CD14-positive monocyte (primary cell): ENCODE measurements at regions not wholly inside any gene's neighbourhood (a gene's known extent, or its start where the extent isn't known, plus 50 kb on each side); places are given as distances from the start of the nearest gene placed in this dataset.

Experiments used
- DNase-seq, 3 donors: peaks; one replicate each; pipeline ENCODE4 v3.0.0-alpha.2; 2011 to 2022
- H2AFZ ChIP-seq: 2 replicates; pipeline ENCODE4 v1.6.0; 2012; ENCODE audit warnings: mild to moderate bottlenecking, low read depth, low read length, inconsistent platforms; ENCODE audit not compliant: insufficient read depth, poor library complexity, severe bottlenecking
- H3K27ac ChIP-seq, 2 donors: 1 replicate in 1 of 2; 2 replicates in 1 of 2; pipeline ENCODE4 v1.5.1; 2012 to 2013; ENCODE audit warnings: low read length in 2 of 2, control low read depth in 1 of 2, inconsistent platforms in 1 of 2, low read depth in 1 of 2, mild to moderate bottlenecking in 1 of 2
- H3K27me3 ChIP-seq, 2 donors: one replicate each; pipeline versions ENCODE4 v1.6.0 to v1.6.1; 2011 to 2013; ENCODE audit warnings: low read length in 2 of 2; ENCODE audit not compliant: control insufficient read depth in 2 of 2, insufficient read depth in 2 of 2
- H3K36me3 ChIP-seq, 2 donors: replicated peaks in 1 of 2; 1 replicate in 1 of 2; 2 replicates in 1 of 2; pipeline versions ENCODE4 v1.5.1 to v1.6.1; 2012 to 2013; ENCODE audit warnings: low read length in 2 of 2, control low read depth in 1 of 2, inconsistent platforms in 1 of 2, mild to moderate bottlenecking in 1 of 2; ENCODE audit not compliant: insufficient read depth in 2 of 2, control insufficient read depth in 1 of 2
- H3K4me1 ChIP-seq, 2 donors: 1 replicate in 1 of 2; 2 replicates in 1 of 2; pipeline versions ENCODE4 v1.5.1 to v1.6.1; 2012 to 2013; ENCODE audit warnings: low read length in 2 of 2, control low read depth in 1 of 2, inconsistent platforms in 1 of 2, mild to moderate bottlenecking in 1 of 2, moderate library complexity in 1 of 2; ENCODE audit not compliant: insufficient read depth in 2 of 2, control insufficient read depth in 1 of 2
- H3K4me2 ChIP-seq: replicated peaks from 2 replicates; pipeline ENCODE3; 2012; ENCODE audit warnings: low read length, moderate library complexity, mild to moderate bottlenecking; ENCODE audit not compliant: poor library complexity, severe bottlenecking; ENCODE audit errors: extremely low read depth
- H3K4me3 ChIP-seq, 3 experiments: fragments of 200-600 bp in 1 of 3; sonication (generic) in 1 of 3; replicated peaks in 1 of 3; 1 replicate in 2 of 3; 2 replicates in 1 of 3; pipeline ENCODE4 v1.5.1; 2011 to 2013; ENCODE audit warnings: low read length in 3 of 3, mild to moderate bottlenecking in 3 of 3, control low read depth in 2 of 3, low read depth in 2 of 3, inconsistent platforms in 1 of 3, moderate library complexity in 1 of 3
- H3K79me2 ChIP-seq: 2 replicates; pipeline ENCODE4 v1.6.0; 2012; ENCODE audit warnings: mild to moderate bottlenecking, control low read depth, inconsistent platforms, low read length, moderate library complexity; ENCODE audit not compliant: insufficient read depth
- H3K9ac ChIP-seq: 2 replicates; pipeline ENCODE4 v1.6.0; 2017; ENCODE audit warnings: low read length, mild to moderate bottlenecking; ENCODE audit not compliant: insufficient read depth, poor library complexity, severe bottlenecking
- H3K9me3 ChIP-seq, 2 donors: replicated peaks in 1 of 2; 1 replicate in 1 of 2; 2 replicates in 1 of 2; pipeline versions ENCODE4 v1.5.1 to v1.6.1; 2012 to 2013; ENCODE audit warnings: low read length in 2 of 2, control low read depth in 1 of 2; ENCODE audit not compliant: control insufficient read depth in 1 of 2, insufficient read depth in 1 of 2
- H4K20me1 ChIP-seq: 2 replicates; pipeline ENCODE4 v1.6.0; 2012; ENCODE audit warnings: mild to moderate bottlenecking, low read length, control low read depth, moderate library complexity; ENCODE audit not compliant: insufficient read depth
- H3K27ac Mint-ChIP-seq, 7 donors: one replicate each; pipeline ENCODE4 v1.8.0; 2020; ENCODE audit warnings: mild to moderate bottlenecking in 7 of 7, mixed read lengths in 7 of 7, moderate library complexity in 6 of 7, inconsistent platforms in 2 of 7
- H3K27me3 Mint-ChIP-seq, 3 donors: one replicate each; pipeline ENCODE4 v1.8.0; 2021 to 2022; ENCODE audit warnings: low read depth in 3 of 3, mild to moderate bottlenecking in 3 of 3, mixed read lengths in 3 of 3, moderate library complexity in 3 of 3, inconsistent platforms in 1 of 3
- H3K36me3 Mint-ChIP-seq, 2 donors: one replicate each; pipeline ENCODE4 v1.8.0; 2020; ENCODE audit warnings: mixed read lengths in 2 of 2, inconsistent platforms in 1 of 2, mild to moderate bottlenecking in 1 of 2
- H3K4me1 Mint-ChIP-seq: one replicate; pipeline ENCODE4 v1.8.0; 2020; ENCODE audit warnings: mild to moderate bottlenecking, mixed read lengths
- H3K4me3 Mint-ChIP-seq, 2 donors: one replicate each; pipeline ENCODE4 v1.8.0; 2020; ENCODE audit warnings: mild to moderate bottlenecking in 2 of 2, mixed read lengths in 2 of 2, moderate library complexity in 1 of 2
- H3K9me3 Mint-ChIP-seq, 7 donors: one replicate each; pipeline ENCODE4 v1.8.0; 2020 to 2022; ENCODE audit warnings: mixed read lengths in 7 of 7, mild to moderate bottlenecking in 6 of 7, moderate library complexity in 6 of 7, inconsistent platforms in 2 of 7
- CTCF ChIP-seq: fragments of 200-600 bp; IDR thresholded peaks from one replicate; pipeline ENCODE4 v1.8.0; 2022; ENCODE audit warnings: antibody characterized with exemption, mild to moderate bottlenecking
- WGBS: methylation state at CpG from one replicate; pipeline ENCODE4 v1.1.5; 2013; ENCODE audit warnings: missing lambda C conversion rate; ENCODE audit not compliant: insufficient coverage; 5-methylcytosine and 5-hydroxymethylcytosine counted together
- intact Hi-C, 2 donors: fragments of 100-400 bp; cut with micrococcal nuclease; formaldehyde crosslinking; loops; one replicate each; pipeline versions ENCODE4 v1.15.0 to v1.15.1; 2023

DNA sequence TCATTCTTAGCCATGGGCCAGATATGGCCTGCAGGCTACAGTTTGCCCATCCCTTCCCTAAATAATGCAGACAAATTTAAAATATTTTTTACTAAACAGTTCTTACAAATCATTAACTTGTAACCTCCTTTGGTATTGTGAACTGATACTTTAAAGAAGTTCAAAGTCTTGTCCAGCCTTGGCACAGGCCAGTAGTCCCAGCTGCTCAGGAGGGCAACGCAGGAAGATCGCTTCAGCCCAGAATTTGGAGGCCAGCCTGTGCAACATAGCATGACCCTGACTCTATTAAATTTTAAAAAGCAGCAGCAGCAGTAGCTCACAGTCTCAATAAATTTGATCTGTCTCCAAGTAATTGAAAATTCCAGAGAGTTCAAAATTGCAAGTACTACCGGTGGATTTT, 83.7 kb upstream of the ARHGAP32 start:
- Histone ChIP-seq H3K36me3 (no peaks in the 10 kb centered on the region), H4K20me1 (peaks cover 8% of the 10 kb centered on the region), H3K9me3 (no peaks in the 10 kb centered on the region), H3K4me1 (peaks cover 22% of the 10 kb centered on the region in 2 donors), H3K27ac (no peak overlapping the region), H3K4me3 (no peak overlapping the region), H3K79me2 (peaks cover 30% of the 10 kb centered on the region), H3K27me3 (peaks cover 11% of the 10 kb centered on the region in 2 donors), H3K9ac (no peak overlapping the region), H2AFZ (no peak overlapping the region), H3K4me2 (no peak overlapping the region)
- TF ChIP-seq CTCF = no peak
- H3K27me3 Mint-ChIP-seq = peaks cover 10 to 25% (median 14%) of the 10 kb centered on the region in 3 donors
- no peak overlapping the region for H3K27ac Mint-ChIP-seq
- 100% methylated on average over 3 of the region's 3 CpGs for WGBS
- H3K4me1 Mint-ChIP-seq = peaks cover 39% of the 10 kb centered on the region
- H3K4me3 Mint-ChIP-seq = no peak overlapping the region
- no peak for DNase-seq
- H3K36me3 Mint-ChIP-seq = peaks cover 3 to 9% of the 10 kb centered on the region in 2 donors
- H3K9me3 Mint-ChIP-seq = peaks cover 0 to 2% (median 0%) of the 10 kb centered on the region in 7 donors
- intact Hi-C loops = loop anchor here in 1 of 2 donors (5.0 kb wide), 1 partner anchor 46 kb away; no protein-coding TSS in a partner anchor

- no peak overlapping the region for H3K27ac ChIP-seq
- no peak overlapping the region for H3K4me3 ChIP-seq
- no peak for TF ChIP-seq CTCF
- no peak overlapping the region for H3K4me2 ChIP-seq
- peaks cover 9 to 11% of the 10 kb centered on the region in 2 donors for H3K27me3 ChIP-seq
- H3K36me3 ChIP-seq = no peaks in the 10 kb centered on the region
- peaks cover 32% of the 10 kb centered on the region for H3K4me1 Mint-ChIP-seq
- WGBS = 92% methylated on average over 2 of the region's 5 CpGs
- H4K20me1 ChIP-seq = peaks cover 8% of the 10 kb centered on the region
- H3K27me3 Mint-ChIP-seq = peaks cover 8 to 16% (median 12%) of the 10 kb centered on the region in 3 donors
- no peak overlapping the region for H3K27ac Mint-ChIP-seq
- no peak overlapping the region for H3K4me3 Mint-ChIP-seq
- H3K9me3 ChIP-seq = no peaks in the 10 kb centered on the region
- DNase-seq = no peak
- H3K36me3 Mint-ChIP-seq = peaks cover 3 to 11% of the 10 kb centered on the region in 2 donors
- peaks cover 30% of the 10 kb centered on the region for H3K79me2 ChIP-seq
- no peak overlapping the region for H3K9ac ChIP-seq
- no peak overlapping the region for H2AFZ ChIP-seq
- peaks cover 9 to 11% of the 10 kb centered on the region in 2 donors for H3K4me1 ChIP-seq
- intact Hi-C loops = no loop called here
- peaks cover 0 to 5% (median 1%) of the 10 kb centered on the region in 7 donors for H3K9me3 Mint-ChIP-seq
These were observed 82.0 kb upstream of the ARHGAP32 start for GRCh38 chr11:129273944-129274711.
